Activated CD4-positive, alpha-beta T cell treated with anti-CD3 and anti-CD28 coated beads, Interleukin-2, Interleukin-6, amounts not matched to agents 100 ng/mL and 50 ng/mL, durations not matched to agents 16 hours and 8 hours (primary cell): ENCODE measurements at regions not wholly inside any gene's neighbourhood (a gene's known extent, or its start where the extent isn't known, plus 50 kb on each side); places are given as distances from the start of the nearest gene placed in this dataset.

Experiments
- DNase-seq: peaks from one replicate; pipeline ENCODE4 v3.0.0-alpha.2; 2020

- DNase-seq, result no peak
Observed at GRCh38 chrX:9087271-9088040, 53.5 kb upstream of the FAM9B start.

DNA sequence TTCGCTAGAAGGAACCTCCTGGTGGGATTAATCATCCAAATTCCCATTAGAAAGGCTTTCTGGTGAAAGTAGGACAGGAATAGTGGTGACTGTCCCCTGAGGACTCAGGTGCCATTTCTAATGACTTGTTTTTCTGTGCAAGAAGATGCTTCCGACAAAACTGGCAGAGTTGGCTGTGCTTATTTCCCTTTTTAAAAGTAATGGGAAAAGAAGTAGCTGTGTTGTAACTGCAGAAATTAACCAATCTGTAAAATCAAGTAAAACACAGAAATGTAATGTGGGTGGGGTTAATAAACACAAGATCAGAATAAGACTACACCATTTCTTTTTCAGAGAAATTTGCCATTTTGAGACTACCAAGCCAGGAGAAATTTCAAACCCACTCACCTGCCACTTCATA is 55.0 kb upstream of the FAM9B start:
- no peak for DNase-seq

DNA sequence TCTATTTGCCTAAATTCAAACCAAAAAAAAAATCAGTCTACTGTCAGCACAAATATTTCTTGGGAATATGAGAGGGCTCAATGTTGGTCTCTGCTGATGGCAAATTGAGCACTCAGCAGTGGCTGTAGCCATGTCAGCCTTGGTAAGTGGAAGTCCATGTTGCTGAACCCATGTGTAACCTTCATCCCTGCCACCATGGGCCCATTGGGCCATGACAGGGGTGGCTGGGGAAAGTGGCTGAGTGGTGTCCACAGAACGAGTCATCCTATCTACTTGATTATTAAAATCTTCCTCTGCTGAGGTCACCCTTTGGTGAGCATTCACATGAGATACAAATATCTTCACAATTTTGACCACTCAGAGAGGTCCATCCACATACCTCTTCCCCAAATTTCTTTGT is 56.8 kb upstream of the FAM9B start:
- DNase-seq, result no peak

GRCh38 chrX:9091258-9091657 is 57.3 kb upstream of the FAM9B start:
- no peak for DNase-seq

- no peak for DNase-seq
Observed at GRCh38 chrX:9102956-9103355, 69.0 kb upstream of the FAM9B start.

- DNase-seq, result no peak
Observed at GRCh38 chrX:9108054-9108453, 74.1 kb upstream of the FAM9B start.

GRCh38 chrX:9110808-9111207 is 76.9 kb upstream of the FAM9B start:
- DNase-seq, result no peak

DNA sequence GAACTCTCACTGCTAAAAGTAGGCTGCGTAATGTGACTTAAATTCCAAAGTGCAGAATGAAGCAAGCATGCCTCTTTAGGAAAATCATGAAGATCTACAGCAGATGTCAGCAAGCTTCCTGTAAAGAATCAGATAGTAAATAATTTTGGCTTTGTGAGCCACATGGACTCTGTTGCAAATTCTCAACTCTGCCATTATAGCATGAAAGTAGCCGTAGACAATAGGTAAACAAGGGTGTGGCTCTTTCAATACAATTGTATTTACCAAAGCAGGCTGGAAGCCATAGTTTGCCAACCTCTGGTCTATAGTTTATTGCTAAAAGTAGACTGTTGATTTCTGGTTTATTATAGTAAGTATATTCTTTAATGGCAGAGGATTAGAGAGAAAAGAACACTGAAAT is 80.3 kb upstream of the FAM9B start:
- no peak for DNase-seq

- DNase-seq, result no peak
Observed at GRCh38 chrX:9117851-9118250, 83.9 kb upstream of the FAM9B start.

DNA sequence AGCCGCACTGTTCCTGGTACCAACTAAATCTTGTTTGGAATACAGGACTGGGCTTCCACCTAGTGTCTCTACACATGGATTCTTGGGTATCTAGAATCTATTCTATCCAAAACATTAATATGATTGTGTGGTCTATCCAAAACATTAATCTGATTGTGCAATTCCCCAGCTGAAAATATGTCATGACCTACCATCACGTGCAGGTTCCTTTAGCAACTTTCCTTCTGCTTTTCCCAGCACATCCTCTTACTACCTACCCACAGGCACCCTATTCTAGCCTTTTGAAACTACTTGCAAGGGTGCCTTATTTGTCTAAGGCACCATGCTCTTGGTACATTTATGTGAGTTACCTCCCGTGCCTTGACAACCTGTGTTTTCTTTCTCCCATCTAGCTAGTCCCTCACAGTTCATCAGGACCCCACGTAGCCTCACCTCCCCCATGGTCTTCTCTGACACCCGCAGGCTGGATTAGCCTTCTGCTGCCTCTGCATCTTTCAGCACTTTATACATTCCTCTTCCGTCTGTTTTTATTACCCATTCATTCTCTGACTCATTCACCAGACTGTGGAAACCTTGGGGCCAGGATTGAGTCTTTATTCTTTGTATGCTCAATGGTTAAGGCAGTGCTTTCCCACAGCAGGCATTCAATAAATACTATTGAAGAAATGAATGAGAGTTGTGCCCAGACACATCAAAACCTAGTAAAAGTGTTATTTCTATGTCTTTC is 88.8 kb upstream of the FAM9B start:
- no peak for DNase-seq

DNA sequence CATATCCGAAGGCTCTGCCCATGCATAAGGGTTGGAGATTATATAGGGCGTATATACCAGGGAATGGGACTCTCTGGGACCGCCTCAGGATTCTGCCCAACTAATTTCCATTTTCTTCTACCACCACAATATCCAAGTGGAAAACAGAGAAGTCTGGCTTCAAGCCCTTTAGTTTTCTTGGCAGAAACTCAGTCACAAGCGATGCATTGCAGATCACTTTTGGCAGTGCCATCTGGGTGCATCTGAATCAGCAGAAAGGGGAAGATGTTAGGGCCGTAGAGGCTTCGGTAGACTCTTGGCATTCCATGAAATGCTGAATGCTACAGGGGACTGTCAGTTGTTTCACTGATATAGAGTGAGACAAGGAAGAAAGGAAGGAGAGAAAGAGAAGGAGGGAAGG is 94.1 kb upstream of the FAM9B start:
- DNase-seq, result no peak

- no peak for DNase-seq
Observed at GRCh38 chrX:9130031-9130430, 96.1 kb upstream of the FAM9B start.

GRCh38 chrX:9131066-9131465 is 97.1 kb upstream of the FAM9B start:
- DNase-seq, result no peak

DNA sequence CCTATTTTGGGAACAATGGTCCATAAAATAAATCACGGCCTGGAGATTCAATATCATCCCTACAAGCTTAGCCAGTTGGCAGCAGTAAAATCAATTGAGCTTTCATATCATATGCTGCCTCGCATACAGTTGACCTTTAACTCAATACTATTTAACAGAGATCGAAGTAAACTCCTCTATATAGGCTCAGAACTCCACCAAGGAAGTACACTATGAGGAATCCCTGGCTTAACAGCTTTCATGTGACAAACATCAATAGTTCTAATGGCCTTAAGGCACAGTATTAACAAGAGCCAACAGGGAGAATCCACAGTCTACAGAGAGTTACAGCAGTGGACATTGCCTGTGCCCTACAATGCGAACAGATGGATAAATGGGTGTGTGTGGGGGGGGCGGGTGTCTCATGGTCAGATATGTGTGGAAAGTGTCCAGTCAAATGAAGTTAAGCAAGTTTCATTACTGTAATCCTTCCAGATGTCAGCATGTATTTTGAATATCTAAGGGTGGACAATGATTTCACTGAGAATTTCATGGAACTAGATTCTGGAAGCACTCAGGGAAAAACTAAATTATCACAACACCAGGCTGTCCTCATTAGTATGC is 98.2 kb upstream of the FAM9B start:
- no peak for DNase-seq

- no peak for DNase-seq
Observed at GRCh38 chrX:9133426-9133825, 99.5 kb upstream of the FAM9B start.

- no peak for DNase-seq
Observed at GRCh38 chrX:9134366-9134765, 100.4 kb upstream of the FAM9B start.

- DNase-seq, result no peak
Observed at GRCh38 chrX:9135901-9136510, 102.1 kb upstream of the FAM9B start.

- DNase-seq, result no peak
Observed at GRCh38 chrX:9137152-9137551, 103.2 kb upstream of the FAM9B start.

GRCh38 chrX:9141496-9141895 is 107.6 kb upstream of the FAM9B start:
- no peak for DNase-seq

DNA sequence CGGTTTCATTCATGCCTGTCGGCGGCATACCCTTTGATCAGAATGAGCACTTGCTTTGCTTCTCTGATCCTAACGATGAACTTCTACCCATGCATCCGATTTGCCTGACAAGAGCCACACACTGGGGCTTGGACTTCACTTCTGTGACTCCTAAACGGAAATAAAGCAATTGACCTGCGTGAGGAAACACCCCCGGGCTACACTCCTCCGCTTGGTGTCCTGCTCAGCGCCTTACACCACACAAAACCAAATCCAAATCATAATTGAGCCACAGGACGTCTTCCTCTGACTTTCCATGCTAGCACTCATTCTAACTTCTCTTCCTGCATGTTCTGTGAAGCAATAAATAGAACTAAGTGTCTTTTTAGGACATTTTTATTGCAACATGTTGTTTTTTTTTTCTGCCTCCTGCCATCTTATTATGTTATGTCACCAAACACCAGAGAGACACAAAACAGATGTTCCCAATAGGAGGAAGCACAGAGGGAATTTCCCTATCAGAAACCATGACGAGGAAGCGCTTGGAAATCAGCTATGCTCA is 110.8 kb upstream of the FAM9B start:
- DNase-seq, result no peak

GRCh38 chrX:9146657-9147056 is 112.7 kb upstream of the FAM9B start:
- DNase-seq, result no peak

DNA sequence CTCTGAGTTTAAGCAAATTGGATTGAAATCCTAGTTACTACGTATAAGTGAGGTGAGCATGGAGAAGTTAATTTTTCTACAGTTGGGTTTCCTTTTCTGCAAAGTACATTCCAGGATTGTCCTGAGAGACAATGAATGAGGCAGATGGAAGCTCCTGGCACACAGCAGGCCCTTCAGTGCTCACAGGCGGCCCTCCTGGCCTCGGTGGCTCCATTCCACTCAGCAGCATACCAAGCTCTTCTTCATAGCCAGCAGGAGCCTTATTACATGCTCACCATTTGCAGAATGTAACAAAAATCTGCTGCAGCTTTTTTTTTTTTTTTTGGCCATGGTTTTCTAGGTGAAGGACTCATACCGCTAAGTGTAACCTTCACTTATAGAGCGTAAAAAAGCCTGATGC is 113.2 kb upstream of the FAM9B start:
- no peak for DNase-seq

DNA sequence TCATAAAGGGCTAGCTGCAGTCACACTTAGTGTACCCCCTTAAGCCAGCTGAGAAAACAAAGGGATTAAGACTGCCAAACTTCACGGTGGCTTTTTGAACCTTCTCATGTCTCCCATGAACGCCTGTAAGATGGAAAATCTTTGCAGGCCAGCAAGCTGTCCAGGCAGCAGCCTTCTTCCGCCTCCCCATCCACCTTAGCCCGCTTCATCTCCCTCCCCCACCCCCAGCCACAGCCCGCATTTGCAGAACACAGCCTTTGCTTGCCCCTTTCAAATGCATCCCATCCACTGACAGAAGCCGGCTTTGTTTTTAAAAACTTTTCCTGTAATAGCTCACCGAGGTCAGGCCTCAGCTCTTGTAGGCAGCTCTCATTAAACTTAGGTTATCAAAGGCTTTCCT is 113.8 kb upstream of the FAM9B start:
- DNase-seq, result no peak
